GM20431 (cell line): ENCODE measurements at regions not wholly inside any gene's neighbourhood (a gene's known extent, or its start where the extent isn't known, plus 50 kb on each side); places are given as distances from the start of the nearest gene placed in this dataset.

Experiments used
- in situ Hi-C: fragments of 300-500 bp; cut with MseI, MboI; formaldehyde crosslinking; loops from one replicate; pipeline ENCODE4 v1.15.0; 2020; ENCODE audit warnings: low sequenced_read_pairs; ENCODE audit not compliant: unreplicated experiment

- in situ Hi-C loops = no loop called here
These were observed 228.9 kb downstream of the CD47 start for GRCh38 chr3:107861904-107862303.

- in situ Hi-C loops = no loop called here
These were observed 229.4 kb downstream of the CD47 start for GRCh38 chr3:107861422-107861821.
